ENCODE measurements at regions not wholly inside any gene's neighbourhood (a gene's known extent, or its start where the extent isn't known, plus 50 kb on each side); places are given as distances from the start of the nearest gene placed in this dataset.

GRCh38 chr5:104913841-104914281 lies 1351.3 kb upstream of the NUDT12 start:
- no peaks in the 10 kb centered on the region for H3K36me3 ChIP-seq (ENCODE audit: control insufficient read depth in 2 of 2, extremely low read depth in 1 of 2, insufficient read depth in 2 of 2, low read length in 2 of 2)
- H3K27me3 ChIP-seq (ENCODE audit: control insufficient read depth in 2 of 2, insufficient read depth in 2 of 2, low read length in 2 of 2), result no peaks in the 10 kb centered on the region
- no TSS peak for BruUV-seq (replicated peaks)
- no peaks in the 10 kb centered on the region for H3K9me3 ChIP-seq (replicated peaks; ENCODE audit: control insufficient read depth, insufficient read depth, low read length)
- H4K20me1 ChIP-seq (replicated peaks; ENCODE audit: control insufficient read depth, extremely low read depth, insufficient read depth, low read length), result no peaks in the 10 kb centered on the region
- H3K27ac ChIP-seq (ENCODE audit: insufficient read depth, low read depth, low read length), result no peak overlapping the region
- H3K9me1 ChIP-seq (replicated peaks; ENCODE audit: control insufficient read depth, extremely low read depth, insufficient read depth, low read length), result no peaks in the 10 kb centered on the region
- CTCF ChIA-PET, result no interaction called here
- POLR2A ChIA-PET, result no interaction called here
- H3K4me2 ChIP-seq (ENCODE audit: insufficient read depth, low read length), result no peak overlapping the region
- H3K79me2 ChIP-seq (ENCODE audit: control insufficient read depth, insufficient read depth, low read length), result no peaks in the 10 kb centered on the region
- H3K4me1 ChIP-seq (ENCODE audit: control insufficient read depth, extremely low read depth, insufficient read depth, low read length), result no peaks in the 10 kb centered on the region
- FAIRE-seq, result no peak
- TF ChIP-seq FOS (IDR thresholded peaks at IDR 0.05; ENCODE audit: borderline replicate concordance, insufficient read depth, low read length) (no peak), POLR2A (IDR thresholded peaks at IDR 0.05; ENCODE audit: low read depth, low read length) (no peak), POLR2AphosphoS5 (IDR thresholded peaks at IDR 0.05; ENCODE audit: insufficient read depth, low read depth, low read length) (no peak), GATA2 (IDR thresholded peaks at IDR 0.05; ENCODE audit: insufficient read depth, insufficient read length, low read depth, low read length) (no peak)
- intact Hi-C loops (cut with micrococcal nuclease) (no loop called here), dilution Hi-C loops (cut with MboI; ENCODE audit: extremely low pct_ligation_motif_present, low sequenced_read_pairs) (no loop called here)
- no peak for DNase-seq (ENCODE audit: low read depth, low spot score)
- H3K4me3 ChIP-seq (replicated peaks in 1 of 3; ENCODE audit: insufficient read depth in 1 of 3, low read depth in 1 of 3, low read length in 3 of 3), result no peak overlapping the region
- no peak overlapping the region for H2AFZ ChIP-seq (ENCODE audit: low read depth, low read length)
- no peak overlapping the region for H3K9ac ChIP-seq (replicated peaks; ENCODE audit: extremely low read depth, insufficient read depth, low read length)

GRCh38 chr5:104909803-104910202 lies 1347.2 kb upstream of the NUDT12 start:
- TF ChIP-seq FOS (IDR thresholded peaks at IDR 0.05; ENCODE audit: borderline replicate concordance, insufficient read depth, low read length), result no peak
- no peak for TF ChIP-seq EZH2 (IDR thresholded peaks at IDR 0.05; ENCODE audit: borderline replicate concordance, low read depth, low read length, severe bottlenecking)
- no peak for TF ChIP-seq MYC (IDR thresholded peaks at IDR 0.05; ENCODE audit: low read depth, low read length)
- TF ChIP-seq POLR2AphosphoS5 (IDR thresholded peaks at IDR 0.05; ENCODE audit: insufficient read depth, low read depth, low read length), result no peak
- no peak for TF ChIP-seq CTCF (IDR thresholded peaks at IDR 0.05; ENCODE audit: extremely low read depth in 1 of 2, insufficient read depth in 1 of 2, low read depth in 1 of 2, low read length in 2 of 2)
- no peak for TF ChIP-seq GATA2 (IDR thresholded peaks at IDR 0.05; ENCODE audit: insufficient read depth, insufficient read length, low read depth, low read length)
- TF ChIP-seq MAX (IDR thresholded peaks at IDR 0.05; ENCODE audit: insufficient read depth, insufficient read length), result no peak
- no peak for TF ChIP-seq POLR2A (IDR thresholded peaks at IDR 0.05; ENCODE audit: low read depth, low read length)
- TF ChIP-seq JUN (IDR thresholded peaks at IDR 0.05; ENCODE audit: borderline replicate concordance, insufficient read depth, insufficient read length, low read depth), result no peak
- DNase-seq (ENCODE audit: low read depth, low spot score), result no peak
- Histone ChIP-seq H3K4me2 (ENCODE audit: insufficient read depth, low read length) (no peak overlapping the region), H3K9me1 (replicated peaks; ENCODE audit: control insufficient read depth, extremely low read depth, insufficient read depth, low read length) (no peaks in the 10 kb centered on the region), H3K9me3 (replicated peaks; ENCODE audit: control insufficient read depth, insufficient read depth, low read length) (no peaks in the 10 kb centered on the region), H3K9ac (replicated peaks; ENCODE audit: extremely low read depth, insufficient read depth, low read length) (no peak overlapping the region), H4K20me1 (replicated peaks; ENCODE audit: control insufficient read depth, extremely low read depth, insufficient read depth, low read length) (no peaks in the 10 kb centered on the region), H3K4me1 (ENCODE audit: control insufficient read depth, extremely low read depth, insufficient read depth, low read length) (no peaks in the 10 kb centered on the region), H3K27me3 (ENCODE audit: control insufficient read depth in 2 of 2, insufficient read depth in 2 of 2, low read length in 2 of 2) (no peaks in the 10 kb centered on the region), H2AFZ (ENCODE audit: low read depth, low read length) (no peak overlapping the region), H3K36me3 (ENCODE audit: control insufficient read depth in 2 of 2, extremely low read depth in 1 of 2, insufficient read depth in 2 of 2, low read length in 2 of 2) (no peaks in the 10 kb centered on the region), H3K79me2 (ENCODE audit: control insufficient read depth, insufficient read depth, low read length) (no peaks in the 10 kb centered on the region), H3K27ac (ENCODE audit: insufficient read depth, low read depth, low read length) (no peak overlapping the region), H3K4me3 (replicated peaks in 1 of 3; ENCODE audit: insufficient read depth in 1 of 3, low read depth in 1 of 3, low read length in 3 of 3) (no peak overlapping the region)
- intact Hi-C loops (cut with micrococcal nuclease), result no loop called here
- no TSS peak for BruUV-seq (replicated peaks)
- dilution Hi-C loops (cut with MboI; ENCODE audit: extremely low pct_ligation_motif_present, low sequenced_read_pairs), result no loop called here
- POLR2A ChIA-PET, result no interaction called here
- FAIRE-seq, result no peak
- CTCF ChIA-PET, result no interaction called here

All from endothelial cell of umbilical vein (primary cell).